AG10803 (cell line): ENCODE measurements at regions not wholly inside any gene's neighbourhood (a gene's known extent, or its start where the extent isn't known, plus 50 kb on each side); places are given as distances from the start of the nearest gene placed in this dataset.

Source experiments
- DNase-seq: peaks from one replicate; pipeline ENCODE4 v3.0.0; 2010; ENCODE audit warnings: low read depth
- H3K4me3 ChIP-seq: 2 replicates; pipeline ENCODE4 v1.5.1; 2011; ENCODE audit warnings: mild to moderate bottlenecking, low read length, control low read depth
- CTCF ChIP-seq: conservative IDR thresholded peaks from 2 replicates; pipeline ENCODE4 v1.5.1; 2011; ENCODE audit warnings: mild to moderate bottlenecking, low read length, control low read depth, inconsistent platforms

GRCh38 chr2:136487421-136487820 lies 277.9 kb upstream of the THSD7B start:
- TF ChIP-seq CTCF, result no peak
- DNase-seq, result no peak

DNA sequence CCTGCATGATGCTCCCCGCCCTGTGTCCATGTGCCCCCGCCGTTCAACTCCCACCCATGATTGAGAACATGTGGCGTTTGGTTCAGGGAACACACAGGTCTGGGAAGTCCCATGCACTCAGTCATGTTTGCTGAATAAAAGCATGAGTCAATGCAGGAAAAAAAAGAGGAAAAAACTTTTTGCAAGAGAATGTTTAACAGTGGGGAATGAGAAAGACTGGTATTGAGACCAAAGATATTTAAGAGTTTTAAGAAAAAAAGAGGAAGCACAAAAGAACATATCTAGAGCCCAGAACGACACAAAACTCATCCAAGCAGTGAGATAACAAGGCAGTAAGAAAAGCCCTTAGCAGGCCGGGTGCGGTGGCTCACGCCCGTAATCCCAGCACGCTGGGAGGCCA lies 279.2 kb upstream of the THSD7B start:
- DNase-seq, result no peak
- H3K4me3 ChIP-seq, result no peak overlapping the region
- TF ChIP-seq CTCF, result no peak

More at GRCh38 chr2:136487421-136487820, 277.9 kb upstream of the THSD7B start:
- no peak overlapping the region for H3K4me3 ChIP-seq

GRCh38 chr2:136482966-136483365 lies 282.4 kb upstream of the THSD7B start:
- H3K4me3 ChIP-seq, result no peak overlapping the region
- DNase-seq, result no peak
- TF ChIP-seq CTCF, result no peak

DNA sequence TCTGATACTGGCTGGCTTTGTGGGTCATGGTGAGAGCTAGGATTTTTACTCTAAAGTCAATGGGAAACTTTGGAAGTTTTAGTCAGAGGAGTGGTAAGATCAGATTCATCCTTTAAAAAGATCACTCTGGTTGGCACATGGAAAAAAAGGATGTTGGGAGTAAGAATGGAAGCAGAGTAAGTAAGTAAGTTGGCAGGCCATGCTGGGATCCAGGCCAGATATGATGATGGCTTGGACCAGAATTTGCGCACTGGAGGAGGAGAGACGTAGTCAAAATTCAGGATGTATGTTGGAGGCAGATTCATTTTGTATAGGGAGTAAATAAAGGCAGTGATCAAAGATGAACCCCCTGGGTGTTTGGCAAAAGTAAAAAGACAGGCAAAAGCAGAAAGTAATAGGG lies 283.3 kb upstream of the THSD7B start:
- TF ChIP-seq CTCF, result no peak

GRCh38 chr2:136479696-136480095 lies 285.6 kb upstream of the THSD7B start:
- DNase-seq, result no peak
- no peak overlapping the region for H3K4me3 ChIP-seq

More for the DNA sequence above, 283.3 kb upstream of the THSD7B start:
- no peak for DNase-seq
- no peak overlapping the region for H3K4me3 ChIP-seq

GRCh38 chr2:136468799-136469369 lies 296.5 kb upstream of the THSD7B start:
- no peak overlapping the region for H3K4me3 ChIP-seq
- TF ChIP-seq CTCF, result no peak
- no peak for DNase-seq

More at GRCh38 chr2:136479696-136480095, 285.6 kb upstream of the THSD7B start:
- no peak for TF ChIP-seq CTCF

- no peak for DNase-seq
- TF ChIP-seq CTCF, result no peak
- no peak overlapping the region for H3K4me3 ChIP-seq
These were observed 312.8 kb upstream of the THSD7B start for GRCh38 chr2:136452528-136452927.
